Large intestine (tissue), 3 donors: ENCODE measurements at regions not wholly inside any gene's neighbourhood (a gene's known extent, or its start where the extent isn't known, plus 50 kb on each side); places are given as distances from the start of the nearest gene placed in this dataset.
"Not testable (repeated sequence)": the region's sequence is repeated elsewhere in the genome, so short reads cannot be mapped to it uniquely, and the experiment has no call there.

Experiments used
- DNase-seq, 2 donors: peaks; one replicate each; pipeline versions ENCODE4 v3.0.0 to v3.0.0-alpha.2; 2013
- H3K27ac ChIP-seq: one replicate; pipeline ENCODE4 v1.5.1; 2013; ENCODE audit warnings: low read length
- H3K27me3 ChIP-seq: 2 replicates; pipeline ENCODE4 v1.6.1; 2013; ENCODE audit warnings: low read length; ENCODE audit not compliant: control insufficient read depth, insufficient read depth
- H3K36me3 ChIP-seq: 2 replicates; pipeline ENCODE4 v1.6.1; 2013; ENCODE audit warnings: low read length; ENCODE audit not compliant: control insufficient read depth, insufficient read depth
- H3K4me1 ChIP-seq: one replicate; pipeline ENCODE4 v1.6.1; 2013; ENCODE audit warnings: low read length; ENCODE audit not compliant: control insufficient read depth, insufficient read depth
- H3K4me3 ChIP-seq: one replicate; pipeline ENCODE4 v1.5.1; 2013; ENCODE audit warnings: low read length
- H3K9me3 ChIP-seq: one replicate; pipeline ENCODE4 v1.6.1; 2013; ENCODE audit warnings: mild to moderate bottlenecking, low read depth, low read length, moderate library complexity; ENCODE audit not compliant: control insufficient read depth
- WGBS: methylation state at CpG from one replicate; pipeline ENCODE4 v1.1.5; 2013; ENCODE audit warnings: low lambda C conversion rate; ENCODE audit not compliant: insufficient coverage; 5-methylcytosine and 5-hydroxymethylcytosine counted together

DNA sequence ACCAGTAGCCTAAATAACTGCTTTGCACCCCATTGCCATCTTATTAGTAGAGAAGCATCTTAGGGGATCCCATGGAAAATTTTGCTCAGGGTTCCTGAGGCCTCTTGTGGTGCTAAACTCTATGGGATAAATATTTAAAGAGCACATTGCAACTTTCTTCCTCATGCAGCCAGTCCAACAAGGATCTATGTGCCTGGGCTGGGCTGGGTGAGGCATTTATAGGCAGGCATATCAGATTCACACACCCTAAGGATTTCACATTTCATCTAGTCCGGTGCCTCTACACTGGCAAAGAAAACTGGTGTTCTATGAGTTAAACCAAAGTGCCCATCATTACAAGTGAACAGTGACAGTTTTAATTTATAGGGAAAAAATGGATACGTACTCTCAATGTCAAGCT is 512.3 kb downstream of the EDEM1 start:
- DNase-seq = no peak
- no peaks in the 10 kb centered on the region for H3K4me1 ChIP-seq
- no peak overlapping the region for H3K27ac ChIP-seq
- no peaks in the 10 kb centered on the region for H3K27me3 ChIP-seq
- H3K36me3 ChIP-seq = no peaks in the 10 kb centered on the region
- no peaks in the 10 kb centered on the region for H3K9me3 ChIP-seq
- no peak overlapping the region for H3K4me3 ChIP-seq
- 100% methylated on average over 1 of the region's 2 CpGs for WGBS

DNA sequence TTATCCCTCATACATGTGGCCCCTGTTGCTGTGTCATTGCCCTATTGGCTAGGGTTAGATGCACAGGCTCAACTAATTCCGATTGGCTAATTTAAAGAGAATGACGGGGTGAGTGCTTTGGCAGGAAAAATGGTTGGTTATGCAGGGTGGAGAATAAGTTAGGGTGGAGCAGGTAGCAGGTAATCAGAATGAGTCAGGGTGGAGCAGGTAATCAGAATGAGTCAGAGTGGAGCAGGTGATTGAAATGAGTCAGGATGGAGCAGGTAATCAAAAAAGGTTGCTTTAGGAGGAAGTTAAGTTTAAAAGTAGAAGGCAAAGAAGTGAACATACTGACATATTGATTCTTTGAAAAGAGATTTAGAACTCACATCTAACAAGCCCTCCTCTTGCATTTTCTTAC is 513.5 kb downstream of the EDEM1 start:
- not testable (repeated sequence) for H3K9me3 ChIP-seq, H3K27ac ChIP-seq, H3K4me3 ChIP-seq, H3K36me3 ChIP-seq, H3K27me3 ChIP-seq, DNase-seq, H3K4me1 ChIP-seq
- 92% methylated on average over 2 of the region's 2 CpGs for WGBS

DNA sequence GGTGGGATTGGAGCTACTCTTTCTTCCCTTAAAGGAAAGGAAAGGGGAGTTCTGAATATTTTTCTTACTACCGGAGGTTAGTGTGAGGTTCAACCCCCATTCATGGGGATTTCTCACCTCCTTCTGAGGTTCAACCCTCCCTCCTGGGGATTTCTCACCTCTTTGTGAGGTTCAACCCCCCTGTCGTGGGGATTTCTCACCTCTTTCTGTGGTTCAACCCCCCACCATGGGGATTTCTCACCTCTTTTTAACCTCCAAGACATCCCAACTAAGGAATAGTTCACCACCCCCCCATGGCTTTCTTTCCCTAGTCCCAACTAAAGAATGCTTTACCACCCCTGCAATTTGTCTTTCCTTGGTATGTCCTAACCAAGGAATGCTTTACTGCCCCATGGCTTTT is 520.3 kb downstream of the EDEM1 start:
- 60% methylated on average over 1 of the region's 2 CpGs for WGBS
- no peaks in the 10 kb centered on the region for H3K27me3 ChIP-seq
- H3K27ac ChIP-seq = no peak overlapping the region
- H3K4me3 ChIP-seq = no peak overlapping the region
- no peaks in the 10 kb centered on the region for H3K4me1 ChIP-seq
- H3K36me3 ChIP-seq = no peaks in the 10 kb centered on the region
- no peak for DNase-seq
- no peaks in the 10 kb centered on the region for H3K9me3 ChIP-seq

DNA sequence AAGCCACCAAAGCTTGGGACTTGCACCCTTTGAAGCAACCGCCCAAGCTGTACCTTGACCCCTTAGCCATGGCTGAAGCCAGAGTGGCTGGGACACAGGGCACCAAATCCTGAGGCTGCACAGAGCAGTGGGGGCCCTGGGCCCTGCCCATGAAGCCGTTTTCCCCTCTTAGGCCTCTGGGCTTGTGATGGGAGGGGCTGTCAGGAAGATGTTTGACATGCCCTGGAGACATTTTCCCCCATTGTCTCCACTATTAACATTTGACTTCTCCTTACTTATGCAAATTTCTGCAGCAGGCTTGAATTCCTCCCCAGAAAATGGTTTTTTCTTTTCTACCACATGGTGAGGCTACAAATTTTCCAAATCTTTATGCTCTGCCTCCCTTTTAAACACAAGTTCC is 522.2 kb downstream of the EDEM1 start:
- WGBS = no CpG with 5 or more reads among the region's 2 CpGs
- Histone ChIP-seq H3K36me3 (no peaks in the 10 kb centered on the region), H3K27me3 (no peaks in the 10 kb centered on the region), H3K27ac (no peak overlapping the region), H3K4me3 (no peak overlapping the region), H3K9me3 (no peaks in the 10 kb centered on the region), H3K4me1 (no peaks in the 10 kb centered on the region)
- DNase-seq = no peak

DNA sequence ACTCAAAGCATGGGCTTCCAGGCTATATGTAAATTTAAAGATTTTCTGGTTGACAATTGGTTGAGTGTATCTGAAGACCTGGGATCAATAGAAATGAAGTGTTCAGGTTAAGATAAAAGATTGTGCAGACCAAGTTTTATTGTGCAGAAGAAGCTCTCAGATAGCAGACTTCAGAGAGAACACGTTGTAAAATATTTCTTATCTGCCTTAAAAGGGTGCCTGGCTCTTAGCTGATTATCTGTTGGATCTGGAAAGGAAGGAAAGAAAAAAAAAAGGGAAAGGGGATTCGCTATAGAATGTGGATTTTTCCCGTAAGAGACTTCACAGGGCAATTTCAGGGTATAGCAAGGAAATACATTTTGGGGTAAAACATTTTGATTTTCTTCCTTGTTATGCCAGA is 523.2 kb downstream of the EDEM1 start:
- WGBS = 14% methylated on average over 1 of the region's 3 CpGs

DNA sequence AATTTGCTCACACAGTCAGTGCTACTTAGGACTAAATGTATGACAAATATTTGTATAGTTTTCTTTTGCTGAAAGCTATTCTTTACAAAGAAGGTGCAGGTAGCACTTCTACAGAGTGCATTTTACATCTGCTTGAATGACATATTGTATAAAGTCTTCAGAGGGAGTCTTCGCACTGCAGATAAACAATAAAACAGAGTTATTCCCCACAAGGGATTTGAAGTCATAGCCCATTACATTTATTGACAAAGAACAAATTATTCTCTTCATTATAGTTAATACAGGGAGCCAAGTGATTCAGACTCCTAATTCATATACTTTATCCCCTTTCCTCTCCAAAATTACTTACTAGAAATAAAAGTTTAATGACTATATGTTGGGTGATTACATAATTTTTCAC is 529.7 kb downstream of the EDEM1 start:
- Histone ChIP-seq H3K4me3 (no peak overlapping the region), H3K27ac (no peak overlapping the region), H3K36me3 (no peaks in the 10 kb centered on the region), H3K9me3 (no peaks in the 10 kb centered on the region), H3K4me1 (no peaks in the 10 kb centered on the region), H3K27me3 (no peaks in the 10 kb centered on the region)
- no peak for DNase-seq
- 100% methylated on average over 1 of the region's 1 CpG for WGBS

More for the DNA sequence above, 523.2 kb downstream of the EDEM1 start:
- H3K4me1 ChIP-seq = no peaks in the 10 kb centered on the region
- H3K9me3 ChIP-seq = no peaks in the 10 kb centered on the region
- no peaks in the 10 kb centered on the region for H3K36me3 ChIP-seq
- DNase-seq = no peak
- H3K27ac ChIP-seq = no peak overlapping the region
- no peaks in the 10 kb centered on the region for H3K27me3 ChIP-seq
- H3K4me3 ChIP-seq = no peak overlapping the region

DNA sequence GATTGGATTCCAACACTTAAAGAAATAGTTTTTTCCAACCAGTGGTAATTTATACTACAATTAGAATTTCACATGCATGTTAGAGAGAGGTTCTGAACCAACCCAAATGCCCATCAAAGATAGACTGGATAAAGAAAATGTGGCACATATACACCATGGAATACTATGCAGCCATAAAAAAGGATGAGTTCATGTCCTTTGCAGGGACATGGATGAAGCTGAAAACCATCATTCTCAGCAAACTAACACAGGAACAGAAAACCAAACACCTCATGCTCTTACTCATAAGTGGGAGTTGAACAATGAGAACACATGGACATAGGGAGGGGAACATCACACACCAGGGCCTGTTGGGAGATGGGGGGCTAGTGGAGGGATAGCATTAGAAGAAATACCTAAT is 532.2 kb downstream of the EDEM1 start:
- not testable (repeated sequence) for H3K9me3 ChIP-seq, DNase-seq, H3K27ac ChIP-seq, H3K4me1 ChIP-seq, H3K27me3 ChIP-seq, H3K36me3 ChIP-seq, H3K4me3 ChIP-seq

DNA sequence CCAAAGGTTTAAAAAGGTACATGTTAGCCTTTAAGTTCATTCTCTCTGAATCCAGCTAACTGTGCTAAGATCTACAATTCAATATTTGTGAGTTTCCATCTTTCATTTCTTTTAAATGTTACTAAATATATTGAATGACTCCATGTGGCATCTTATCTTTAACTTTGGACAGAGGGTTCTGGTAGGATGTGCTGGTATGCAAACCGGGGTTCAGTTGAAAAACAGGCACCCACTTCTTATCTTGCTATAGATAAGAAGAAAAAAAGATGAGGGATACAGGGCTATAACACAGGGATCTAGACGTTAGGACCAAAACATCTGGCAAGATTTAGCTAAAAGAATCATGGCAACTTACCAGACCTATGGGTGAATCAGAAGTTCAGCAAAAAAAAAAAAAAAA is 538.3 kb downstream of the EDEM1 start:
- no peaks in the 10 kb centered on the region for H3K9me3 ChIP-seq
- DNase-seq = no peak
- no peak overlapping the region for H3K27ac ChIP-seq
- 20% methylated on average over 1 of the region's 2 CpGs for whole genome bisulfite sequencing
- no peaks in the 10 kb centered on the region for H3K36me3 ChIP-seq
- no peak overlapping the region for H3K4me3 ChIP-seq
- no peaks in the 10 kb centered on the region for H3K27me3 ChIP-seq
- H3K4me1 ChIP-seq = no peaks in the 10 kb centered on the region

DNA sequence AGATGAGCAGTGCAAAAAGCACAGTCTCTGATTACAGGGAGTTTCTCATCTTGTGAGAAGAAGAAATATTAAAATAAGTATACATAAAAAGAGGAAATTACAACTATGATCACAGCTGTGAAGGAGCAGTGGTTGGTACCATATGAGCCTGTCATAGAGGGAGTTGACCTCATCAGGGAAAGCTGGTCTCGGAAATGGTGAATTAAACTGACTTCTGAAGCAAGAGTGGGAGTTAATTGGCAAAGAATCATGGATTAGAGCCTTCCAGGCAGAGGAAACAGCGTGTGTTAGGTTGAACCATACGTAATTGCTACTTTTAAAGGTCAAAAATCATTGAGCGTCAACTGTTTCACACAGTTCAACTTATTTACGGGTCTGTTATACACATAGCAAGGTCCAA is 539.1 kb downstream of the EDEM1 start:
- no peaks in the 10 kb centered on the region for H3K36me3 ChIP-seq
- no peak overlapping the region for H3K27ac ChIP-seq
- no peak for DNase-seq
- H3K4me1 ChIP-seq = no peaks in the 10 kb centered on the region
- no peaks in the 10 kb centered on the region for H3K27me3 ChIP-seq
- no CpG with 5 or more reads among the region's 5 CpGs for WGBS
- H3K4me3 ChIP-seq = no peak overlapping the region
- no peaks in the 10 kb centered on the region for H3K9me3 ChIP-seq

DNA sequence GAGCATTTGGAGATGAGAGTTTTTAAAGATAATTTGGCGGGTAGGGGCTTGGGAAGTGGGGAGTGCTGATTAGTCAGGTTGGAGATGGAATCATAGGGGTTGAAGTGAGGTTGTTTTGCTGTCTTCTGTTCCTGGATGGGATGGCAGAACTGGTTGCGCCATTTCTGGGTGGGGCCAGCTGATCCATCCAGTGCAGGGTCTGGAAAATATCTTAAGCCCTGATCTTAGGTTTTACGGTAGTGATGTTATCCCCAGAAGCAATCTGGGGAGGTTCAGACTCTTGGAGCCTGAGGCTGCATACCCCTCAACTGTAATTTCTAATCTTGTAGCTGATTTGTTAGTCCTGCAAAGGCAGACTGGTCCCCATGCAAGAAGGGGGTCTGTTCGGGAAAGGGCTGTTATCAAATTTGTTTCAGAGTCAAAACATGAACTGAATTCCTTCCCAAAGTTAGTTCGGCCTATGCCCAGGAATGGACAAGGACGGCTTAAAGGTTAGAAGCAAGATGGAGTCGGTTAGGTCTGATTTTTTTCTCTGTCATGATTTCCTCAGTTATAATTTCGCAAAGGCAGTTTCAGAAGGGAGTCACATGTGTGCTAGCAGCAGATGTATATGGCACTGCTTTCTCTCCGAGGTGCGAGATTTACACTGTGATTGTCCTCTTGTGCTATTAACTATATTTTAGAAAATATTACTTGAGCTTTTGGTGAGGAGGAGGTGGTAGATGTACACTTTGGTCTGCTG is 540.4 kb downstream of the EDEM1 start:
- no CpG with 5 or more reads among the region's 10 CpGs for WGBS
- DNase-seq = no peak
- H3K9me3 ChIP-seq = no peaks in the 10 kb centered on the region
- H3K4me3 ChIP-seq = no peak overlapping the region
- H3K27me3 ChIP-seq = no peaks in the 10 kb centered on the region
- H3K4me1 ChIP-seq = no peaks in the 10 kb centered on the region
- no peaks in the 10 kb centered on the region for H3K36me3 ChIP-seq
- no peak overlapping the region for H3K27ac ChIP-seq

DNA sequence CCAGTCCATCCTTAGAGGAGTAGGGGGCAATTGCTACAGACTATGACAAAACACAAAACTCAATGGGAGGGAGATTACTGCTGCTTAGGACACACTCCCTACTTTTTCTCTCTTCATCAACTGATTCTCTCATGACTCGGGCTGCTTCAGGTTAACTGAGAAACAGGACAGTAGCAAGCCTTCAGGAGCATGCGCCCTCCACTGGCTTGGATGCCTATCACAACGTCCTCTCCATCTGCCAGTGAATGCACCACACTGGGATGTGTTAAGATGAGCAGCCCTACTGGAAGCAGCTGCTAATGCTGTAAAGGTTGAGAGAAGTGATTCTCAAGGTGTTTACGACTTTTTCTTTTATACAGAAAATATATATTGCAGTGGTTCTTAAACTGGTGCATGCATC is 542.3 kb downstream of the EDEM1 start:
- Histone ChIP-seq H3K4me3 (no peak overlapping the region), H3K27me3 (no peaks in the 10 kb centered on the region), H3K9me3 (no peaks in the 10 kb centered on the region), H3K4me1 (no peaks in the 10 kb centered on the region), H3K36me3 (no peaks in the 10 kb centered on the region), H3K27ac (no peak overlapping the region)
- no CpG with 5 or more reads among the region's 4 CpGs for WGBS
- DNase-seq = no peak
